HCEC 1CT (cell line): ENCODE measurements at regions not wholly inside any gene's neighbourhood (a gene's known extent, or its start where the extent isn't known, plus 50 kb on each side); places are given as distances from the start of the nearest gene placed in this dataset.
"Not testable (repeated sequence)": the region's sequence is repeated elsewhere in the genome, so short reads cannot be mapped to it uniquely, and the experiment has no call there.

Source experiments
- DNase-seq: peaks from one replicate; pipeline ENCODE4 v3.0.0-alpha.2; 2017

- DNase-seq = not testable (repeated sequence)
These were observed 454.3 kb upstream of the SLITRK6 start for GRCh38 chr13:86253497-86253896.

GRCh38 chr13:86255820-86256219 lies 456.6 kb upstream of the SLITRK6 start:
- not testable (repeated sequence) for DNase-seq

- DNase-seq = no peak
These were observed 470.3 kb upstream of the SLITRK6 start for GRCh38 chr13:86269511-86269910.

- DNase-seq = peak; percentile 13
These were observed 483.2 kb upstream of the SLITRK6 start for GRCh38 chr13:86282442-86282841.

- no peak for DNase-seq
These were observed 483.8 kb upstream of the SLITRK6 start for GRCh38 chr13:86283031-86283430.

- peak; percentile 37 for DNase-seq
These were observed 499.5 kb upstream of the SLITRK6 start for GRCh38 chr13:86298725-86299124.

- DNase-seq = no peak
These were observed 499.9 kb upstream of the SLITRK6 start for GRCh38 chr13:86299128-86299527.

- DNase-seq = no peak
These were observed 510.7 kb upstream of the SLITRK6 start for GRCh38 chr13:86309881-86310280.

- DNase-seq = no peak
These were observed 514.2 kb upstream of the SLITRK6 start for GRCh38 chr13:86313421-86313820.

GRCh38 chr13:86318450-86318849 lies 519.2 kb upstream of the SLITRK6 start:
- no peak for DNase-seq

GRCh38 chr13:86324191-86324590 lies 525.0 kb upstream of the SLITRK6 start:
- DNase-seq = no peak

GRCh38 chr13:86355301-86355700 lies 556.1 kb upstream of the SLITRK6 start:
- DNase-seq = no peak

- no peak for DNase-seq
These were observed 557.9 kb upstream of the SLITRK6 start for GRCh38 chr13:86357106-86357505.

- not testable (repeated sequence) for DNase-seq
These were observed 564.5 kb upstream of the SLITRK6 start for GRCh38 chr13:86363749-86364148.

- no peak for DNase-seq
These were observed 569.7 kb upstream of the SLITRK6 start for GRCh38 chr13:86368924-86369323.

GRCh38 chr13:86377451-86377850 lies 578.2 kb upstream of the SLITRK6 start:
- DNase-seq = no peak

GRCh38 chr13:86378628-86379027 lies 579.4 kb upstream of the SLITRK6 start:
- DNase-seq = no peak

- no peak for DNase-seq
These were observed 583.9 kb upstream of the SLITRK6 start for GRCh38 chr13:86383151-86383550.

GRCh38 chr13:86383561-86383960 lies 584.3 kb upstream of the SLITRK6 start:
- no peak for DNase-seq

- DNase-seq = no peak
These were observed 598.4 kb upstream of the SLITRK6 start for GRCh38 chr13:86397635-86398034.

- DNase-seq = no peak
These were observed 600.4 kb upstream of the SLITRK6 start for GRCh38 chr13:86399572-86399971.

- DNase-seq = no peak
These were observed 603.3 kb upstream of the SLITRK6 start for GRCh38 chr13:86402500-86402899.

- no peak for DNase-seq
These were observed 604.0 kb upstream of the SLITRK6 start for GRCh38 chr13:86403181-86403580.

- no peak for DNase-seq
These were observed 610.4 kb upstream of the SLITRK6 start for GRCh38 chr13:86409466-86410241.

- DNase-seq = peak; percentile 3
These were observed 626.1 kb upstream of the SLITRK6 start for GRCh38 chr13:86425170-86425815.
